Panc1 (cell line): ENCODE measurements at regions not wholly inside any gene's neighbourhood (a gene's known extent, or its start where the extent isn't known, plus 50 kb on each side); places are given as distances from the start of the nearest gene placed in this dataset.

Source experiments
- ATAC-seq: fragments of 200-7000 bp; cut with Tn5 transposase; 2 replicates; pipeline ENCODE4 v1.9.1; 2020; ENCODE audit warnings: mild to moderate bottlenecking, moderate library complexity
- BruUV-seq: library from RNA; stranded (reverse); fragments of 400-500 nt; replicated peaks from 2 replicates; lab custom pipeline; 2021; lab: Mats Ljungman, UMichigan
- CTCF ChIA-PET: fragments of 300-600 bp; sonication (Branson Sonifier 250); formaldehyde crosslinking; loops from one replicate; lab custom pipeline; 2022; ENCODE audit warnings: antibody characterized with exemption; lab: Charles Lee
- POLR2A ChIA-PET: fragments of 300-600 bp; sonication (Branson Sonifier 250); formaldehyde crosslinking; loops from one replicate; lab custom pipeline; 2022; ENCODE audit warnings: antibody characterized with exemption; lab: Charles Lee
- DNase-seq: peaks from one replicate; pipeline ENCODE4 v3.0.0-alpha.2; 2010; ENCODE audit warnings: low read depth, low spot score
- H3K27ac ChIP-seq: 2 replicates; pipeline ENCODE4 v1.5.1; 2011; ENCODE audit warnings: mild to moderate bottlenecking, low read length, inconsistent platforms
- H3K27me3 ChIP-seq: fragments of 200-500 bp; sonication (Bioruptor generic); 2 replicates; pipeline ENCODE4 v1.6.0; 2014; ENCODE audit warnings: low read length, inconsistent platforms; ENCODE audit not compliant: control insufficient read depth, insufficient read depth
- H3K36me3 ChIP-seq: fragments of 200-500 bp; sonication (Bioruptor generic); 2 replicates; pipeline ENCODE4 v1.5.1; 2014; ENCODE audit warnings: inconsistent platforms, mild to moderate bottlenecking, low read length, moderate library complexity; ENCODE audit not compliant: control insufficient read depth, insufficient read depth
- H3K4me1 ChIP-seq: 2 replicates; pipeline ENCODE4 v1.5.1; 2011; ENCODE audit warnings: inconsistent platforms, mild to moderate bottlenecking, low read length, moderate library complexity; ENCODE audit not compliant: control insufficient read depth, insufficient read depth
- H3K4me3 ChIP-seq, 2 experiments: 2 replicates each; pipeline ENCODE4 v1.5.1; 2011 to 2012; ENCODE audit warnings: low read depth in 2 of 2, low read length in 2 of 2, mild to moderate bottlenecking in 2 of 2, inconsistent platforms in 1 of 2, moderate library complexity in 1 of 2
- H3K9me3 ChIP-seq: fragments of 200-500 bp; sonication (Bioruptor generic); 2 replicates; pipeline ENCODE4 v1.5.1; 2014; ENCODE audit warnings: low read depth, mild to moderate bottlenecking, inconsistent platforms, low read length, moderate library complexity; ENCODE audit not compliant: control insufficient read depth, insufficient read depth
- POLR2AphosphoS5 ChIP-seq: IDR thresholded peaks from 2 replicates; pipeline ENCODE4 v1.6.1; 2012; ENCODE audit warnings: mild to moderate bottlenecking, low read depth, low read length, moderate library complexity
- REST ChIP-seq, 2 experiments: IDR thresholded peaks; 2 replicates each; pipeline ENCODE4 v1.6.1; 2011 to 2012; ENCODE audit warnings: low read depth in 2 of 2, control low read depth in 1 of 2, low read length in 1 of 2, mild to moderate bottlenecking in 1 of 2, moderate library complexity in 1 of 2; ENCODE audit not compliant: insufficient read depth in 1 of 2
- SIN3A ChIP-seq: IDR thresholded peaks from 2 replicates; pipeline ENCODE4 v1.6.1; 2012; ENCODE audit warnings: low read depth, mild to moderate bottlenecking, low read length, moderate library complexity, borderline replicate concordance; ENCODE audit not compliant: insufficient read depth
- TCF7L2 ChIP-seq: IDR thresholded peaks from 2 replicates; pipeline ENCODE4 v1.6.1; 2011; ENCODE audit warnings: mild to moderate bottlenecking, low read depth, low read length, inconsistent platforms
- in situ Hi-C: cut with HindIII; loops from 2 replicates; pipeline ENCODE4 v1.10.0; 2016; ENCODE audit warnings: low sequenced_read_pairs, low pct_unique_long_range_greater_than_20kb
- intact Hi-C: fragments of 100-400 bp; cut with micrococcal nuclease; formaldehyde crosslinking; loops from one replicate; pipeline ENCODE4 v1.10.0; 2022; ENCODE audit not compliant: unreplicated experiment
- TF ChIP-seq, protein P1 (sequence below): fragments of 450-650 bp; IDR thresholded peaks from 2 replicates; pipeline ENCODE4 v1.5.1; 2017; ENCODE audit warnings: mild to moderate bottlenecking

DNA sequence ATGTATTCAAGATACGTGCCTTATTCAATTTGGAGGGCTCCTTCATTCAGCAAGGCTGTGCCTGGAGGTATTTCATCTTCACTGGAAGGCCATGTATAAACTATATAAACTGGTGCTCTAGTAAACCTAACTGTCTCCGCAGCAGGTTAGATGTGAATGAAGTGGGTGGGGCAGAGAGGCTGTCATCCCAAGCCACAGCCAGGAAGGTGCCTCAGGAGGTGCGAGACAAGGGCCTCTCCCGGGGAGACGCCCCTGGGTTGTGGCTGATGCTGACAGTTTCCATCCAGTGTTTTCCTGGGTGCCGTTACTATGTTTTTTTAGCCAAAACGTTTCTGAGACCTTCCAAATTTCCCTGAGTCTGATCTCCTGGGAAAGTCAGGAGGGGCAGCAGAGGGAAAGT, 221.5 kb upstream of the RPL34 start:
- ChIA-PET CTCF (no interaction called here), POLR2A (no interaction called here)
- Histone ChIP-seq H3K27ac (no peak overlapping the region), H3K9me3 (no peaks in the 10 kb centered on the region), H3K27me3 (no peaks in the 10 kb centered on the region), H3K4me3 (no peak overlapping the region), H3K36me3 (no peaks in the 10 kb centered on the region), H3K4me1 (no peaks in the 10 kb centered on the region)
- DNase-seq (no peak), ATAC-seq (no peak)
- in situ Hi-C loops (no loop called here), intact Hi-C loops (no loop called here)
- no TSS peak for BruUV-seq
- TF ChIP-seq POLR2AphosphoS5 = no peak
- no peak for TF ChIP-seq REST (IDR thresholded peaks at IDR 0.05; ENCODE audit: insufficient read depth in 1 of 2, low read depth in 2 of 2, low read length in 1 of 2)
- TF ChIP-seq TCF7L2 = no peak
- TF ChIP-seq, protein P1, sequence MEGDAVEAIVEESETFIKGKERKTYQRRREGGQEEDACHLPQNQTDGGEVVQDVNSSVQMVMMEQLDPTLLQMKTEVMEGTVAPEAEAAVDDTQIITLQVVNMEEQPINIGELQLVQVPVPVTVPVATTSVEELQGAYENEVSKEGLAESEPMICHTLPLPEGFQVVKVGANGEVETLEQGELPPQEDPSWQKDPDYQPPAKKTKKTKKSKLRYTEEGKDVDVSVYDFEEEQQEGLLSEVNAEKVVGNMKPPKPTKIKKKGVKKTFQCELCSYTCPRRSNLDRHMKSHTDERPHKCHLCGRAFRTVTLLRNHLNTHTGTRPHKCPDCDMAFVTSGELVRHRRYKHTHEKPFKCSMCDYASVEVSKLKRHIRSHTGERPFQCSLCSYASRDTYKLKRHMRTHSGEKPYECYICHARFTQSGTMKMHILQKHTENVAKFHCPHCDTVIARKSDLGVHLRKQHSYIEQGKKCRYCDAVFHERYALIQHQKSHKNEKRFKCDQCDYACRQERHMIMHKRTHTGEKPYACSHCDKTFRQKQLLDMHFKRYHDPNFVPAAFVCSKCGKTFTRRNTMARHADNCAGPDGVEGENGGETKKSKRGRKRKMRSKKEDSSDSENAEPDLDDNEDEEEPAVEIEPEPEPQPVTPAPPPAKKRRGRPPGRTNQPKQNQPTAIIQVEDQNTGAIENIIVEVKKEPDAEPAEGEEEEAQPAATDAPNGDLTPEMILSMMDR = no peak
- TF ChIP-seq SIN3A = no peak

- POLR2A ChIA-PET = no interaction called here
- CTCF ChIA-PET = no interaction called here
- Histone ChIP-seq H3K9me3 (no peaks in the 10 kb centered on the region), H3K4me1 (no peaks in the 10 kb centered on the region), H3K27me3 (no peaks in the 10 kb centered on the region), H3K4me3 (no peak overlapping the region), H3K27ac (no peak overlapping the region), H3K36me3 (no peaks in the 10 kb centered on the region)
- in situ Hi-C loops = no loop called here
- TF ChIP-seq, protein P1 = no peak
- no peak for TF ChIP-seq SIN3A
- TF ChIP-seq REST (IDR thresholded peaks at IDR 0.05; ENCODE audit: insufficient read depth in 1 of 2, low read depth in 2 of 2, low read length in 1 of 2) = no peak
- no peak for TF ChIP-seq TCF7L2
- TF ChIP-seq POLR2AphosphoS5 = no peak
- DNase-seq (no peak), ATAC-seq (no peak)
- BruUV-seq = no TSS peak
- intact Hi-C loops = no loop called here
Measured at GRCh38 chr4:108398316-108398715, 222.1 kb upstream of the RPL34 start.
